Activated naive CD4-positive, alpha-beta T cell treated with anti-CD3 and anti-CD28 coated beads, Interleukin-2, amount 50 U/mL, for 72 hours (primary cell): ENCODE measurements at regions not wholly inside any gene's neighbourhood (a gene's known extent, or its start where the extent isn't known, plus 50 kb on each side); places are given as distances from the start of the nearest gene placed in this dataset.

Experiments used
- ATAC-seq, 2 donors: fragments of 150-1000 bp; cut with Tn5 transposase; 2 replicates each; pipeline ENCODE4 v1.10.0; 2021; ENCODE audit warnings: mild to moderate bottlenecking in 2 of 2, moderate library complexity in 2 of 2
- DNase-seq, 2 donors: peaks; one replicate each; pipeline ENCODE4 v3.0.0; 2021 to 2022; ENCODE audit warnings: low spot score in 2 of 2
- H3K27ac Mint-ChIP-seq, 2 donors: one replicate each; pipeline ENCODE4 v1.8.0; 2022; ENCODE audit warnings: mild to moderate bottlenecking in 2 of 2, mixed read lengths in 2 of 2
- H3K36me3 Mint-ChIP-seq, 2 donors: one replicate each; pipeline ENCODE4 v1.8.0; 2022; ENCODE audit warnings: mixed read lengths in 2 of 2
- H3K9me3 Mint-ChIP-seq, 2 donors: one replicate each; pipeline ENCODE4 v1.8.0; 2022; ENCODE audit warnings: mixed read lengths in 2 of 2

DNA sequence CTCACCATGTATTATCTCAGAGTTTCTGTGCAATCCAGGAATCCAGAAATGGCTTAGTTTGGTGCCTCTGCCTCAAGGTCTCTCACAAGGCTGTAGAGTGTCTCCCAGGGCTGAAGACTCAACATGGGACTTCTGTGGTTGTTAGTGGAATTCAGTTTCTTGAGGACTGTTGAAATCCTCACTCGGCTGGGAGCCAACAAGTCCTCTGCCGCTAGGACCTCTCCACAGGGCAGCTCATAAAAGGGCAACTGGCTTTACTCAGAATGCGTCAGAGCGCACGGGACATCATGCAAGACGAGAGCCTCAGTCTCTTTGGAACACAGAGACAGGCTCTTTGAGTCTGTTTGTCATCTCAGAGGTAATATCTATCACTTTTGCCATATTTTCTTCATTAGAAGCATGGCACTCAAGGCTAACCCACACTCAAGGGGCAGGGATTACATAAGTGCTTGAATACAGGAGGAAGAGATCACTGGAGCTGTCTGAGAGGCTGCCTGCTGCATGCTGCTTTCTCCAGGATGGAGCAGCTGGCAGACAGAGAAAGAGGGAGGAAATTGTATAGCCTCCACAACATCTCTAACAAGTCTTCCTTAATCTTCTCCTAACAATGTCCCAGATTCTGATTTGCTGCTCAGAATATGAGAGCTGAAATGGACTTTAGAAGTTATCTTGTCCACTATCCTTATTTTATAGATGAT, 97.5 kb upstream of the ASIC2 start:
- Mint-ChIP-seq H3K36me3 (no peaks in the 10 kb centered on the region), H3K27ac (no peak overlapping the region), H3K9me3 (peaks cover 7 to 17% of the 10 kb centered on the region in 2 donors)
- DNase-seq (no peak), ATAC-seq (no peak)

- Mint-ChIP-seq H3K27ac (no peak overlapping the region), H3K36me3 (no peaks in the 10 kb centered on the region), H3K9me3 (peaks cover 3 to 18% of the 10 kb centered on the region in 2 donors)
- ATAC-seq (no peak), DNase-seq (no peak)
Observed at GRCh38 chr17:33396818-33397217, 103.7 kb upstream of the ASIC2 start.

DNA sequence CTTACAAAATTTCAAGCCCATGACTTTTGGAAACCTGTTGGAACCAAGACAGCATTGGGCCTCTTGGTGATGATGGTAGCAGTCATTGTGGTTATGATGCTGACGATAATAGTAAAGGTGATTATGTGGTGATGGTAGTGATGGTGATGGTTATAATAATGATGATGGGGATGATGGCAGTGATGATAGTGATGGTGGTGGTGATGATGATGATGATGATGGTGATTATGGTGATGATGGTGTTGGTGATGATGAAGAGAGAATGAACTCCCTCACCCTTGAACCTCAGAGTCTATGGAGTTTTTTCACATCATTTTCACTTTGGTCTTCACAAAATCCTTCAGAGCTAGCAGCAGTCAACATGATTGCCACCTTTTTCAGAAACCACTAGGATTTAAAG, 105.3 kb upstream of the ASIC2 start:
- Mint-ChIP-seq H3K9me3 (peaks cover under 1 to 12% of the 10 kb centered on the region in 2 donors), H3K27ac (no peak overlapping the region), H3K36me3 (no peaks in the 10 kb centered on the region)
- ATAC-seq (no peak), DNase-seq (no peak)

DNA sequence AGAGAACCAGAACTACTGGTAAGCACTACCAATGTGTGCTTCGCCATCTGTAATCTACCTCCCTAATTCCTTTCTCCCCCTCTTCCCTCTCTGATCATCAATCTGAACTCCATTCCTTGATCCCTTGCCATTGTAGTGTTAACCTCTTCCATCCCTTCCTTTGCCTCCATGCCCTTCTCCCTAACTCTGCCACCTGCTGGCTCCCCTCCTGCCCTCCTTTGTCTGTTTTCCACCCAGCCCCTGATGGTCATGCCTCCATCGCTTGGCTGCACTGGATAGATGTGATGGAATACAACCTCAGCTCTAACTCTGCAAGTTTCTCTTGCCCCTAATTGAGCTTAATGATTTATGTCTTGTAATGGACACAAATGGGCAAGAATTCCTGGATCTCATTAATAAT, 108.2 kb upstream of the ASIC2 start:
- H3K9me3 Mint-ChIP-seq: no peaks in the 10 kb centered on the region
- no peaks in the 10 kb centered on the region for H3K36me3 Mint-ChIP-seq
- H3K27ac Mint-ChIP-seq: no peak overlapping the region
- DNase-seq (no peak), ATAC-seq (no peak)

GRCh38 chr17:33403194-33403593, 110.1 kb upstream of the ASIC2 start:
- no peak overlapping the region for H3K27ac Mint-ChIP-seq
- H3K36me3 Mint-ChIP-seq: no peaks in the 10 kb centered on the region
- H3K9me3 Mint-ChIP-seq: no peaks in the 10 kb centered on the region
- ATAC-seq: no peak
- DNase-seq: no peak

GRCh38 chr17:33404070-33404819, 111.2 kb upstream of the ASIC2 start:
- Mint-ChIP-seq H3K36me3 (no peaks in the 10 kb centered on the region), H3K27ac (no peak overlapping the region), H3K9me3 (peaks cover 0 to 4% of the 10 kb centered on the region in 2 donors)
- no peak for DNase-seq
- ATAC-seq: no peak

- Mint-ChIP-seq H3K9me3 (peaks cover 11 to 12% of the 10 kb centered on the region in 2 donors), H3K36me3 (no peaks in the 10 kb centered on the region), H3K27ac (no peak overlapping the region)
- ATAC-seq (no peak), DNase-seq (no peak)
Observed at GRCh38 chr17:33416131-33416530, 123.0 kb upstream of the ASIC2 start.

DNA sequence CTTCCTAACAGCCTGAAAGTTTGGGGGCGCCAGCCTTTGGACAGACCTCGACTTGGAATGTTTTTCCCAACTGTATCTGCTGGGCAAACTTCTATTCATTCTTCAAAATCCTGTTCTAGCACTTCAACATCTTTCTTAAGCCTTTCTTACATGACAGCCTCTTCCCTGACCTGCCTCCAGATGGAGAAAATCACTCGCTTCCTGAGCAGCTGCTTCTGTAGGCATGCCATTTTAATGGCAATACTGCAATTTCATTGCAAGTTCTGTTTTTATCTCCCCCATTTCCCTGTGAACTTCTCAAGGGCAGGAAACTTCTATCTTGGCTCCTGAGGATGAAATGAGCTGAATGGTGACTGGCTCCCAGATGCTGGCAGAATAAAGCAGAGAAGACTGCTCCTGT, 128.8 kb upstream of the ASIC2 start:
- DNase-seq (no peak), ATAC-seq (no peak)
- Mint-ChIP-seq H3K27ac (no peak overlapping the region), H3K9me3 (peaks cover 5 to 9% of the 10 kb centered on the region in 2 donors), H3K36me3 (peaks cover 5% of the 10 kb centered on the region in 2 donors)

DNA sequence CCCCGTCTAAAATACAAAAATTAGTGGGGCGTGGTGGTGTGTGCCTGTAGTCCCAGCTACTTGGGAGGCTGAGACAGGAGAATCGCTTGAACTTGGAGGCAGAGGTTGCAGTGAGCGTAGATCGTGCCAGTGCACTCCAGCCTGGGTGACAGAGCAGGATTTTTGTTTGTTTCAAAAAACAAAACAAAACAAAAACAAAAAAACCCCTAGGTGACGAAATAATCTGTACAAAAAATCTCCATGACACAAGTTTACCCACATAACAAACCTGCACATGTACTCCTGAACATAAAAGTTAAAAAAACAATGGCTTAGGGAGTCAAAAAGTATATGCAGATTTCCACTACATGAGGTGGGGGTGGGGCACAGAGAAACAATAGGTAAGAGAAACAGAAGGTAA, 140.5 kb upstream of the ASIC2 start:
- DNase-seq: no peak
- H3K9me3 Mint-ChIP-seq: peaks cover 4 to 7% of the 10 kb centered on the region in 2 donors
- H3K36me3 Mint-ChIP-seq: no peaks in the 10 kb centered on the region
- no peak overlapping the region for H3K27ac Mint-ChIP-seq
- no peak for ATAC-seq

DNA sequence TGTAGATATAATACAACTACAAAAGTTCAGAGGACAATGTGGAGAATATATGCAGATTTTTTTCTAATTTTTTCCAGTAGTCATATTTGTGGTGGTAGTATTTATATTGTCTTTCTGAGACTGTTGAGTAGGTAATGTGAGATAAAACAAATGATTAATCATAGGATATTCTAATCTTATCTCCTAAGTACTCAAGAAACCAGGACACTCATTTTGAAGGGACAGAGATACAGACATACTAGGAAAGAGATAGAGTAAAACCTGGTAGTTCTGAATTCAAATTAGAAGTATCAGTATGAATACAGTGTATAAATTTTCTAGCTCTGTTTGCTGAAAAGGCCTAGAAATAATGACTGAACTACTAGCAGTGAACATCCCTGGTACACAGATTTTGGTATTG, 141.7 kb upstream of the ASIC2 start:
- Mint-ChIP-seq H3K36me3 (no peaks in the 10 kb centered on the region), H3K27ac (no peak overlapping the region), H3K9me3 (peaks cover 4 to 11% of the 10 kb centered on the region in 2 donors)
- no peak for ATAC-seq
- no peak for DNase-seq

DNA sequence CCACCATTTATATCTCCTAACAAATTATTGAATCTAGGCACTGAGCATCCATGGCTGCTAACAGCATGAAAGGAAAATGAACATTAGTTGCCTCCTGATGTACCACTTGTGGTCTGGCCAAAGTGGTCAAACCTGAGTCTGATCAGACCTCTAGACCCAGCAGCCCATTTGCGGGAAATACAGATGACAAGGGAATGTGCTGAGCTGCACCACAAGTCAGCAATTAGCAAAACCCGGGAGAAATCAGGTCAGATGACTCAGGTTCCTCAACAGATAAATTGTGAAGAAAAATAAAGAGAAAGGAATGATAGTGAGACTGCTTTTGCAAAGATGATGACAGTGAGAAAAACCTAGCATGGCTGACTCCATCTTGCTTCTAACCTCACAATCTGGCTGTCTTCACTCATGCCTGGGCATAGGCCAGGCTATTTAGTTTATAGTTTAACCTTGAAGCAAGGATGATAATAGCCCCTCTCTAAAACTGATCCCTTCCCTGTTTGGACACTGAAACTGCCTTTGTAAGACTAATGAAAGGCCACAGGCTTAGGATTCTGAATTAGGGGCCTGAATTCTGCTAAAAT, 142.7 kb upstream of the ASIC2 start:
- no peak overlapping the region for H3K27ac Mint-ChIP-seq
- no peaks in the 10 kb centered on the region for H3K36me3 Mint-ChIP-seq
- no peak for ATAC-seq
- H3K9me3 Mint-ChIP-seq: peaks cover 4 to 11% of the 10 kb centered on the region in 2 donors
- no peak for DNase-seq

GRCh38 chr17:33436321-33436720, 143.2 kb upstream of the ASIC2 start:
- ATAC-seq (no peak), DNase-seq (no peak)
- Mint-ChIP-seq H3K9me3 (peaks cover 4 to 7% of the 10 kb centered on the region in 2 donors), H3K36me3 (no peaks in the 10 kb centered on the region), H3K27ac (no peak overlapping the region)

DNA sequence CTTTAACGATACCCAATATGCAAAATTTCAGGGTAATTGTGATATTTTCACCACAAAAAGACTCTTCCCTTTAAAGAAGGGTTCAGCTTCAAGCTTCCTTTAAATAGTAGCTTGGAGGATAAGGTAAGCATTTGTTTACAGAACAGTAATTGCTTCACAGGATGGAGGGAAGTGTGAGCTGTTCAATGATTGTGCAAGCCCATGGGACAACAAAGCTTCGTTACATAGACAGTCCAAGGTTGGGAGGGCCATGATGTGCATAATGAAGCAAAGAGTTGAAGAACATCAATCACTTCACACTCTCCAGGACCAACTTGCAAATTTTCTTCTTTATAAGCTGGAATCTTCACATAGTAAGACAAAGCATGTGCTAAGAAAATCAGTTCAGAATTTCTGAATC, 145.0 kb upstream of the ASIC2 start:
- DNase-seq: no peak
- no peak for ATAC-seq
- Mint-ChIP-seq H3K27ac (no peak overlapping the region), H3K36me3 (peaks cover 3 to 7% of the 10 kb centered on the region in 2 donors), H3K9me3 (peaks cover 2 to 7% of the 10 kb centered on the region in 2 donors)

GRCh38 chr17:33438578-33438977, 145.5 kb upstream of the ASIC2 start:
- H3K36me3 Mint-ChIP-seq: peaks cover 5 to 7% of the 10 kb centered on the region in 2 donors
- DNase-seq (no peak), ATAC-seq (no peak)
- H3K9me3 Mint-ChIP-seq: peaks cover 0 to 6% of the 10 kb centered on the region in 2 donors
- no peak overlapping the region for H3K27ac Mint-ChIP-seq

DNA sequence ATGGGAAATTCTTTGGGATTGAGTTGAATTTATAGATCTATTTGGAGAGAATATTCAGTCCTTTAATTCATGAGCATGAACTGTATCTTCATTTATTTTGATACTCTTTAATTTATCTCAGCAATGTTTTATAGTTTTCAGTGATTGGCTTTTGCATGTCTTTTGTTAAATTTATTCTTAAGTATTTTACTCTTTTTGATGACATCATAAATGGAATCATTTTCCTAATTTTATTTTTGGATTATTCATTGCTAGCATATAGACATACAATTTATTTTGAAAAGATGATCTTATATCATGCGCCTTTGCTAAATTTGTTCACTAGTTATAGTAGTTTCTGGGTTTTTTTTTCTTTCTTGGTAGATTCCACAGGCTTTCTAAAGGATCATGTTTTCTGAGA, 149.2 kb upstream of the ASIC2 start:
- ATAC-seq: no peak

DNA sequence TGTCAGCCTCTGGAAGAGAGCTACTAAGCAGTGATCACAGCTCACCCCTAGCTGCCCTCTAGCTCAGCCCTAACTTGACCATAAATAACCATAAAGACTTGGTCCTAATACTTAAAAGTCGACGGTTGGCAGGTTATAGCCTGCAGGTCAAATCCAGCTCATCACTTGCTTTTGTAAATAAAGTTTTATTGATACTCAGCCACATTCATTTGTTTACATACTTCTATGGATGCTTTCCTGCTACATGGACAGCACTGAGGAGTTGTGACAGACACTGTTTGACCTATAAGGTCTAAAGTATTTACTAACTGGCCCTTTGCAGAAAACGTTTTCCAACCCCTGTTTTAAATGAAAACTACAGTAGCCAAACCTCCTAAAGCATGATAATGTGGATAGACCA, 151.6 kb upstream of the ASIC2 start:
- DNase-seq: no peak
- H3K36me3 Mint-ChIP-seq: peaks cover 5 to 7% of the 10 kb centered on the region in 2 donors
- ATAC-seq: no peak
- H3K27ac Mint-ChIP-seq: no peak overlapping the region
- peaks cover 6 to 7% of the 10 kb centered on the region in 2 donors for H3K9me3 Mint-ChIP-seq

More for the DNA sequence above, 149.2 kb upstream of the ASIC2 start:
- Mint-ChIP-seq H3K9me3 (peaks cover 6% of the 10 kb centered on the region in 2 donors), H3K27ac (no peak overlapping the region), H3K36me3 (peaks cover 5 to 7% of the 10 kb centered on the region in 2 donors)
- no peak for DNase-seq

DNA sequence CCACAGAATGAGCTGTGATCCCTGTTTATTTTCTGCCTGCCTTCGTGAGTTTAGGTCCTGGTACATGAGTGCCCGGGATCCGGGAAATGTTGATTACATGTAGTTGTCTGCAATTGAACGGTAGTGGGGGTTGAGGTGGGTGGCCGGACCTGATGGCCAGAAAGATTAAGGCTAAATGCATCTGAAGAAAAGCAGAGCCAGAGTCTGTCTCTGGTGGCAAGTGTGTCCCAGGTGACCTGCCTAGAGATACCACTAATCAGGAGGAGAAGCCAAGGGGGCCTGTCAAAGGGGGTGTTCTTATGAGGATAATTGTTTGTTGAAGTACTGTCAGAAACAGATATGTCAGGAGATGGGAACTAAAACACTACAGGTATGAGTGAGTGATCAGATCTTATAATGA, 154.0 kb upstream of the ASIC2 start:
- no peak overlapping the region for H3K27ac Mint-ChIP-seq
- ATAC-seq (no peak), DNase-seq (no peak)
- peaks cover 10 to 12% of the 10 kb centered on the region in 2 donors for H3K9me3 Mint-ChIP-seq
- peaks cover 5 to 7% of the 10 kb centered on the region in 2 donors for H3K36me3 Mint-ChIP-seq
